Ishikawa (cell line): ENCODE measurements at regions not wholly inside any gene's neighbourhood (a gene's known extent, or its start where the extent isn't known, plus 50 kb on each side); places are given as distances from the start of the nearest gene placed in this dataset.

Source experiments
- EP300 ChIP-seq: IDR thresholded peaks from 2 replicates; pipeline ENCODE4 v1.6.1; 2012; ENCODE audit warnings: borderline replicate concordance
- TF ChIP-seq, protein P1 (sequence below): IDR thresholded peaks from 2 replicates; pipeline ENCODE4 v1.6.1; 2012; ENCODE audit warnings: low read depth, mild to moderate bottlenecking

DNA sequence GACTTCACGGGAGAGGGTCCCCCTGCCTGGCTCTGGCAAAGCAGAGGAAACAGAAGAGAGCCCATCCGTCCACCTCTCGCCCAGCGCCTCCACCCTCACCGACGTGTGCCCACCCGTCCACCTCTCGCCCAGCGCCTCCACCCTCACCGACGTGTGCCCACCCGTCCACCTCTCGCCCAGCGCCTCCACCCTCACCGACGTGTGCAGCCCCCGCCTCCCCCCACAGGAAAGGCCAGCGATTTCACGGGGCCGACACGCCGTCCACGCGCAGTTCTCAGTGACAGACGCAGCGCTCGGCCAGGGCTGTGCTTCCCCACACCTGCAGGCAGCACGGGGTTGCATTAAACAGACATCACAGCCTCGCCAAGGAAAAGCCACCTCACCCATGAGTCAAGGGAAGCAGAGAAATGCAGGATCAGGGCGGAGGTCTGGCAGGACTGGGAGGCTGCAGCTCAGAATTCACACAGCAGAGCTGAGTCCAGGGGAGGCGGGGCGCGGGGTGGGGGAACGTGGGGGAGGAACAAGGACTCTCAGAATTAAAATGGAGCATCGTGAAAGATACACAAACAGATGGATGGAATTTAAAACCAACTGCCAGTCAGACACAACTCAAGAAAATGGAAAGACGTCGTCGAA, 377.7 kb downstream of the BRD1 start:
- TF ChIP-seq, protein P1, sequence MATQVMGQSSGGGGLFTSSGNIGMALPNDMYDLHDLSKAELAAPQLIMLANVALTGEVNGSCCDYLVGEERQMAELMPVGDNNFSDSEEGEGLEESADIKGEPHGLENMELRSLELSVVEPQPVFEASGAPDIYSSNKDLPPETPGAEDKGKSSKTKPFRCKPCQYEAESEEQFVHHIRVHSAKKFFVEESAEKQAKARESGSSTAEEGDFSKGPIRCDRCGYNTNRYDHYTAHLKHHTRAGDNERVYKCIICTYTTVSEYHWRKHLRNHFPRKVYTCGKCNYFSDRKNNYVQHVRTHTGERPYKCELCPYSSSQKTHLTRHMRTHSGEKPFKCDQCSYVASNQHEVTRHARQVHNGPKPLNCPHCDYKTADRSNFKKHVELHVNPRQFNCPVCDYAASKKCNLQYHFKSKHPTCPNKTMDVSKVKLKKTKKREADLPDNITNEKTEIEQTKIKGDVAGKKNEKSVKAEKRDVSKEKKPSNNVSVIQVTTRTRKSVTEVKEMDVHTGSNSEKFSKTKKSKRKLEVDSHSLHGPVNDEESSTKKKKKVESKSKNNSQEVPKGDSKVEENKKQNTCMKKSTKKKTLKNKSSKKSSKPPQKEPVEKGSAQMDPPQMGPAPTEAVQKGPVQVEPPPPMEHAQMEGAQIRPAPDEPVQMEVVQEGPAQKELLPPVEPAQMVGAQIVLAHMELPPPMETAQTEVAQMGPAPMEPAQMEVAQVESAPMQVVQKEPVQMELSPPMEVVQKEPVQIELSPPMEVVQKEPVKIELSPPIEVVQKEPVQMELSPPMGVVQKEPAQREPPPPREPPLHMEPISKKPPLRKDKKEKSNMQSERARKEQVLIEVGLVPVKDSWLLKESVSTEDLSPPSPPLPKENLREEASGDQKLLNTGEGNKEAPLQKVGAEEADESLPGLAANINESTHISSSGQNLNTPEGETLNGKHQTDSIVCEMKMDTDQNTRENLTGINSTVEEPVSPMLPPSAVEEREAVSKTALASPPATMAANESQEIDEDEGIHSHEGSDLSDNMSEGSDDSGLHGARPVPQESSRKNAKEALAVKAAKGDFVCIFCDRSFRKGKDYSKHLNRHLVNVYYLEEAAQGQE: no peak
- TF ChIP-seq EP300: no peak
